H9 (cell line): ENCODE measurements at regions not wholly inside any gene's neighbourhood (a gene's known extent, or its start where the extent isn't known, plus 50 kb on each side); places are given as distances from the start of the nearest gene placed in this dataset.

Experiments
- DNase-seq: peaks from one replicate; pipeline ENCODE4 v3.0.0-alpha.2; 2017
- H2AFZ ChIP-seq: one replicate; pipeline ENCODE4 v1.6.1; 2013; ENCODE audit warnings: mild to moderate bottlenecking, low read length, control low read depth, moderate library complexity
- H2AK5ac ChIP-seq: 2 replicates; pipeline ENCODE4 v1.6.1; 2013; ENCODE audit warnings: low read length, control low read depth, mixed read lengths; ENCODE audit not compliant: insufficient read length
- H2BK120ac ChIP-seq: one replicate; pipeline ENCODE4 v1.6.1; 2013; ENCODE audit warnings: low read depth, mild to moderate bottlenecking, low read length, control low read depth, inconsistent platforms; ENCODE audit not compliant: poor library complexity, severe bottlenecking
- H2BK12ac ChIP-seq: 2 replicates; pipeline ENCODE4 v1.6.1; 2013; ENCODE audit warnings: low read length, control low read depth, mixed read lengths, low read depth; ENCODE audit not compliant: insufficient read length
- H2BK15ac ChIP-seq: 2 replicates; pipeline ENCODE4 v1.6.1; 2013; ENCODE audit warnings: low read depth, low read length, control low read depth
- H2BK20ac ChIP-seq: one replicate; pipeline ENCODE4 v1.6.1; 2013; ENCODE audit warnings: low read depth, mild to moderate bottlenecking, low read length, control low read depth, inconsistent platforms; ENCODE audit not compliant: poor library complexity, severe bottlenecking
- H2BK5ac ChIP-seq: 2 replicates; pipeline ENCODE4 v1.6.1; 2013; ENCODE audit warnings: low read length, control low read depth, mixed read lengths; ENCODE audit not compliant: insufficient read length
- H3K14ac ChIP-seq: 2 replicates; pipeline ENCODE4 v1.6.1; 2013; ENCODE audit warnings: low read length, control low read depth; ENCODE audit not compliant: insufficient read depth
- H3K18ac ChIP-seq: 2 replicates; pipeline ENCODE4 v1.6.1; 2013; ENCODE audit warnings: low read depth, mild to moderate bottlenecking, mixed read lengths, low read length, control low read depth; ENCODE audit not compliant: insufficient read length
- H3K23ac ChIP-seq: 2 replicates; pipeline ENCODE4 v1.6.1; 2013; ENCODE audit warnings: low read length, control low read depth, mixed read lengths, low read depth; ENCODE audit not compliant: insufficient read length
- H3K23me2 ChIP-seq: 2 replicates; pipeline ENCODE4 v1.6.1; 2013; ENCODE audit warnings: low read depth, mild to moderate bottlenecking, mixed read lengths, low read length, control low read depth; ENCODE audit not compliant: insufficient read length, poor library complexity, severe bottlenecking
- H3K27ac ChIP-seq: 2 replicates; pipeline ENCODE4 v1.5.1; 2013; ENCODE audit warnings: low read length, control low read depth, mixed read lengths, low read depth; ENCODE audit not compliant: insufficient read length
- H3K27me3 ChIP-seq: 2 replicates; pipeline ENCODE4 v1.6.1; 2013; ENCODE audit warnings: low read length, control low read depth, inconsistent platforms; ENCODE audit not compliant: insufficient read depth
- H3K4ac ChIP-seq: 2 replicates; pipeline ENCODE4 v1.6.1; 2013; ENCODE audit warnings: low read depth, mild to moderate bottlenecking, control low read depth, inconsistent platforms, low read length, moderate library complexity
- H3K4me1 ChIP-seq: 2 replicates; pipeline ENCODE4 v1.6.1; 2013; ENCODE audit warnings: low read length, control low read depth, inconsistent platforms; ENCODE audit not compliant: insufficient read depth
- H3K4me2 ChIP-seq: 2 replicates; pipeline ENCODE4 v1.6.1; 2013; ENCODE audit warnings: low read length, control low read depth, mixed read lengths; ENCODE audit not compliant: insufficient read length, insufficient read depth
- H3K56ac ChIP-seq: 2 replicates; pipeline ENCODE4 v1.6.1; 2013; ENCODE audit warnings: low read depth, mild to moderate bottlenecking, mixed read lengths, low read length, control low read depth; ENCODE audit not compliant: insufficient read length
- H3K79me1 ChIP-seq: 2 replicates; pipeline ENCODE4 v1.6.1; 2013; ENCODE audit warnings: low read depth, mild to moderate bottlenecking, moderate library complexity, low read length, control low read depth, inconsistent platforms; ENCODE audit not compliant: insufficient read depth, poor library complexity, severe bottlenecking
- H3K79me2 ChIP-seq: 2 replicates; pipeline ENCODE4 v1.6.1; 2013; ENCODE audit warnings: low read length, control low read depth, inconsistent platforms; ENCODE audit not compliant: insufficient read depth
- H3K9ac ChIP-seq: 2 replicates; pipeline ENCODE4 v1.6.1; 2013; ENCODE audit warnings: low read length, control low read depth, mixed read lengths; ENCODE audit not compliant: insufficient read length; ENCODE audit errors: extremely low read depth
- H3K9me3 ChIP-seq: one replicate; pipeline ENCODE4 v1.6.1; 2013; ENCODE audit warnings: low read depth, low read length, inconsistent platforms; ENCODE audit not compliant: control insufficient read depth
- H3T11ph ChIP-seq: one replicate; pipeline ENCODE4 v1.6.1; 2013; ENCODE audit warnings: mild to moderate bottlenecking, low read length, control low read depth, inconsistent platforms
- H4K20me1 ChIP-seq: one replicate; pipeline ENCODE4 v1.6.1; 2013; ENCODE audit not compliant: control insufficient read depth, insufficient read length, insufficient read depth
- H4K5ac ChIP-seq: 2 replicates; pipeline ENCODE4 v1.6.1; 2013; ENCODE audit warnings: low read depth, mild to moderate bottlenecking, mixed read lengths, low read length, control low read depth; ENCODE audit not compliant: insufficient read length
- H4K8ac ChIP-seq: replicated peaks from 2 replicates; pipeline ENCODE4 v1.6.1; 2013; ENCODE audit warnings: low read length, control low read depth, mixed read lengths, low read depth; ENCODE audit not compliant: insufficient read length
- H4K91ac ChIP-seq: 2 replicates; pipeline ENCODE4 v1.6.1; 2013; ENCODE audit warnings: low read depth, mild to moderate bottlenecking, moderate library complexity, mixed read lengths, low read length, control low read depth; ENCODE audit not compliant: insufficient read length
- H3K27ac Mint-ChIP-seq, 3 experiments: 2 replicates in 2 of 3; 3 replicates in 1 of 3; pipeline ENCODE4 v1.8.0; 2020 to 2021; ENCODE audit warnings: mixed read lengths in 3 of 3, mild to moderate bottlenecking in 1 of 3, moderate library complexity in 1 of 3
- H3K27me3 Mint-ChIP-seq: 2 replicates; pipeline ENCODE4 v1.8.0; 2021; ENCODE audit warnings: low read depth, mild to moderate bottlenecking, moderate library complexity, mixed read lengths
- H3K36me3 Mint-ChIP-seq, 3 experiments: 2 replicates in 2 of 3; 3 replicates in 1 of 3; pipeline ENCODE4 v1.8.0; 2020 to 2021; ENCODE audit warnings: low read depth in 3 of 3, mixed read lengths in 3 of 3; ENCODE audit not compliant: insufficient read depth in 1 of 3
- H3K4me1 Mint-ChIP-seq, 2 experiments: 2 replicates each; pipeline ENCODE4 v1.8.0; 2020; ENCODE audit warnings: mixed read lengths in 2 of 2
- H3K4me3 Mint-ChIP-seq, 2 experiments: 2 replicates in 1 of 2; 3 replicates in 1 of 2; pipeline ENCODE4 v1.8.0; 2020 to 2021; ENCODE audit warnings: mild to moderate bottlenecking in 2 of 2, mixed read lengths in 2 of 2, moderate library complexity in 1 of 2
- H3K9me3 Mint-ChIP-seq, 2 experiments: 2 replicates in 1 of 2; 3 replicates in 1 of 2; pipeline ENCODE4 v1.8.0; 2020; ENCODE audit warnings: mild to moderate bottlenecking in 2 of 2, mixed read lengths in 2 of 2, moderate library complexity in 1 of 2
- WGBS: extraction: QIAGEN DNeasy Blood & Tissue Kit; methylation state at CpG from one replicate; pipeline ENCODE4 v1.1.7; 2013; ENCODE audit warnings: missing lambda C conversion rate, low lambda C conversion rate, mixed read lengths; ENCODE audit not compliant: insufficient read length; ENCODE audit errors: extremely low coverage; 5-methylcytosine and 5-hydroxymethylcytosine counted together
- TF ChIP-seq, protein P1 (sequence below): fragments of 200-600 bp; sonication (generic); conservative IDR thresholded peaks from 3 replicates; pipeline ENCODE4 v1.8.0; 2021; ENCODE audit warnings: antibody characterized with exemption, mild to moderate bottlenecking

DNA sequence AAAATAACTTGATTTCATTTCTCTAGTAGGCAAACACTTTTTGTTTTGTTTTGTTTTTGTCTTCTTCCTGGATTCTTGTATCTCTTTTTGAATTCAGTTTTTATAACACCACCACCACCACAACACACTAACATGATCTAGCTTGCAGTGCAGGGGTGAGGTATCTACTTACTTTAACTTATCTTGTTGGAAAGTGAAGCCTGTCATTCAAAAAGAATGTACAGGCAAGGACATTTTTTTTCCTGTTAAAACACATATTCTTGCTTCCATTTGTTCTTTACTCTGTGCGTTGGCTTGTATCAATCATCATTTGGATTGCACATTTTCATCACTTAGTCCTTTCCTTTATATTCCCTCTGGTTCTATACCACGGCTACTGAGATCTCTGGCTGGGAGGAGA lies 824.2 kb downstream of the PLCL1 start:
- no peak overlapping the region for H3K56ac ChIP-seq
- H2BK120ac ChIP-seq, result no peak overlapping the region
- no peaks in the 10 kb centered on the region for H3K9me3 ChIP-seq
- H3K27me3 ChIP-seq, result no peaks in the 10 kb centered on the region
- H4K5ac ChIP-seq, result no peak overlapping the region
- H4K91ac ChIP-seq, result no peak overlapping the region
- no peaks in the 10 kb centered on the region; the same call in 1 of the 2 replicates for H3K27me3 Mint-ChIP-seq
- H3T11ph ChIP-seq, result no peak overlapping the region
- no peaks in the 10 kb centered on the region for H3K79me1 ChIP-seq
- H3K14ac ChIP-seq, result no peak overlapping the region
- H2AFZ ChIP-seq, result no peak overlapping the region
- H2AK5ac ChIP-seq, result no peak overlapping the region
- no peaks in the 10 kb centered on the region for H3K36me3 Mint-ChIP-seq
- H3K27ac ChIP-seq, result no peak overlapping the region
- H4K20me1 ChIP-seq, result no peaks in the 10 kb centered on the region
- H2BK5ac ChIP-seq, result no peak overlapping the region
- WGBS, result no CpG with 5 or more reads among the region's 2 CpGs
- H3K9ac ChIP-seq, result no peak overlapping the region
- H3K79me2 ChIP-seq, result no peaks in the 10 kb centered on the region
- H3K23ac ChIP-seq, result no peak overlapping the region
- H3K18ac ChIP-seq, result no peak overlapping the region
- no peaks in the 10 kb centered on the region for H3K4me1 Mint-ChIP-seq
- no peak overlapping the region for H2BK20ac ChIP-seq
- no peak overlapping the region for H2BK15ac ChIP-seq
- no peak overlapping the region for H3K4me2 ChIP-seq
- no peaks in the 10 kb centered on the region for H3K4me1 ChIP-seq
- H4K8ac ChIP-seq, result no peak overlapping the region
- no peak overlapping the region for H2BK12ac ChIP-seq
- H3K27ac Mint-ChIP-seq, result no peak overlapping the region
- no peak overlapping the region for H3K4ac ChIP-seq
- H3K23me2 ChIP-seq, result no peaks in the 10 kb centered on the region
- no peak overlapping the region for H3K4me3 Mint-ChIP-seq
- no peaks in the 10 kb centered on the region for H3K9me3 Mint-ChIP-seq
- TF ChIP-seq, protein P1, sequence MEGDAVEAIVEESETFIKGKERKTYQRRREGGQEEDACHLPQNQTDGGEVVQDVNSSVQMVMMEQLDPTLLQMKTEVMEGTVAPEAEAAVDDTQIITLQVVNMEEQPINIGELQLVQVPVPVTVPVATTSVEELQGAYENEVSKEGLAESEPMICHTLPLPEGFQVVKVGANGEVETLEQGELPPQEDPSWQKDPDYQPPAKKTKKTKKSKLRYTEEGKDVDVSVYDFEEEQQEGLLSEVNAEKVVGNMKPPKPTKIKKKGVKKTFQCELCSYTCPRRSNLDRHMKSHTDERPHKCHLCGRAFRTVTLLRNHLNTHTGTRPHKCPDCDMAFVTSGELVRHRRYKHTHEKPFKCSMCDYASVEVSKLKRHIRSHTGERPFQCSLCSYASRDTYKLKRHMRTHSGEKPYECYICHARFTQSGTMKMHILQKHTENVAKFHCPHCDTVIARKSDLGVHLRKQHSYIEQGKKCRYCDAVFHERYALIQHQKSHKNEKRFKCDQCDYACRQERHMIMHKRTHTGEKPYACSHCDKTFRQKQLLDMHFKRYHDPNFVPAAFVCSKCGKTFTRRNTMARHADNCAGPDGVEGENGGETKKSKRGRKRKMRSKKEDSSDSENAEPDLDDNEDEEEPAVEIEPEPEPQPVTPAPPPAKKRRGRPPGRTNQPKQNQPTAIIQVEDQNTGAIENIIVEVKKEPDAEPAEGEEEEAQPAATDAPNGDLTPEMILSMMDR, result no peak
- no peak for DNase-seq
